Right cardiac atrium (tissue), 5 donors: ENCODE measurements at regions not wholly inside any gene's neighbourhood (a gene's known extent, or its start where the extent isn't known, plus 50 kb on each side); places are given as distances from the start of the nearest gene placed in this dataset.

ENCODE experiments used
- ATAC-seq, 2 donors: fragments of 200-7000 bp; cut with Tn5 transposase; one replicate each; pipeline versions ENCODE4 v1.8.0 to v1.9.1; 2020; ENCODE audit warnings: moderate library complexity in 2 of 2, mild to moderate bottlenecking in 1 of 2
- DNase-seq, 3 donors: peaks; one replicate each; pipeline ENCODE4 v3.0.0-alpha.2; 2020
- H3K27ac ChIP-seq: one replicate; pipeline ENCODE4 v1.5.1; 2013; ENCODE audit warnings: mild to moderate bottlenecking, low read length, control low read depth, moderate library complexity
- H3K27me3 ChIP-seq: one replicate; pipeline ENCODE4 v1.6.1; 2013; ENCODE audit not compliant: control insufficient read depth, insufficient read depth
- H3K4me1 ChIP-seq: one replicate; pipeline ENCODE4 v1.6.1; 2013; ENCODE audit warnings: low read length; ENCODE audit not compliant: control insufficient read depth, insufficient read depth
- H3K4me3 ChIP-seq: one replicate; pipeline ENCODE4 v1.5.1; 2013; ENCODE audit warnings: low read length, control low read depth
- H3K9me3 ChIP-seq: one replicate; pipeline ENCODE4 v1.6.1; 2013; ENCODE audit warnings: low read length; ENCODE audit not compliant: control insufficient read depth
- WGBS: extraction: QIAGEN DNeasy Blood & Tissue Kit; methylation state at CpG from one replicate; pipeline ENCODE4 v1.1.7; 2013; 5-methylcytosine and 5-hydroxymethylcytosine counted together
- intact Hi-C, 4 donors: fragments of 100-400 bp; cut with DNase I; formaldehyde crosslinking; loops; one replicate each; pipeline versions ENCODE4 v1.11.0 to v1.14.0; 2022 to 2023
- donor health status: healthy with polysubstance abuse.
- donor health status: DM: no; HTN: yes; CAD: no.
- donor health status: DM: no; HTN: no; CAD: no.
- donor health status: DM: no; HTN: yes; CAD: no; lungs with severe emphysema.
- donor health status: DM: yes; HTN: yes; CAD: no.

GRCh38 chr6:148053796-148054195, 288.8 kb upstream of the SASH1 start:
- Histone ChIP-seq H3K27ac (no peak overlapping the region), H3K4me1 (no peaks in the 10 kb centered on the region), H3K27me3 (no peaks in the 10 kb centered on the region), H3K9me3 (no peaks in the 10 kb centered on the region), H3K4me3 (no peak overlapping the region)
- no peak for DNase-seq
- intact Hi-C loops: no loop called here
- no peak for ATAC-seq

- intact Hi-C loops: no loop called here
- Histone ChIP-seq H3K9me3 (no peaks in the 10 kb centered on the region), H3K27me3 (no peaks in the 10 kb centered on the region), H3K4me3 (no peak overlapping the region), H3K4me1 (no peaks in the 10 kb centered on the region), H3K27ac (no peak overlapping the region)
- WGBS: 96% methylated on average over 1 of the region's 1 CpG
- ATAC-seq: no peak
- DNase-seq: no peak
Measured at GRCh38 chr6:148054219-148054618, 288.4 kb upstream of the SASH1 start.

GRCh38 chr6:148055419-148055818, 287.2 kb upstream of the SASH1 start:
- Histone ChIP-seq H3K4me1 (no peaks in the 10 kb centered on the region), H3K27ac (no peak overlapping the region), H3K4me3 (no peak overlapping the region), H3K27me3 (no peaks in the 10 kb centered on the region), H3K9me3 (no peaks in the 10 kb centered on the region)
- WGBS: 92% methylated on average over 3 of the region's 3 CpGs
- intact Hi-C loops: no loop called here
- no peak for ATAC-seq
- DNase-seq: no peak

- WGBS: 68% methylated on average over 1 of the region's 1 CpG
- H3K4me3 ChIP-seq: no peak overlapping the region
- no peak for ATAC-seq
- no peaks in the 10 kb centered on the region for H3K27me3 ChIP-seq
- H3K4me1 ChIP-seq: no peaks in the 10 kb centered on the region
- intact Hi-C loops: no loop called here
- no peaks in the 10 kb centered on the region for H3K9me3 ChIP-seq
- no peak overlapping the region for H3K27ac ChIP-seq
- DNase-seq: no peak
Measured at GRCh38 chr6:148059869-148060268, 282.8 kb upstream of the SASH1 start.

- Histone ChIP-seq H3K27ac (no peak overlapping the region), H3K9me3 (no peaks in the 10 kb centered on the region), H3K27me3 (no peaks in the 10 kb centered on the region), H3K4me1 (no peaks in the 10 kb centered on the region), H3K4me3 (no peak overlapping the region)
- ATAC-seq: peak in 1 of 2 donors; percentile 38
- peak; percentile 18 to 68 (median 68) for DNase-seq
- 34% methylated on average over 12 of the region's 12 CpGs for whole genome bisulfite sequencing
- intact Hi-C loops: no loop called here
Measured at GRCh38 chr6:148064406-148065134, 278.1 kb upstream of the SASH1 start.

GRCh38 chr6:148068437-148069061, 274.1 kb upstream of the SASH1 start:
- no peak for ATAC-seq
- Histone ChIP-seq H3K4me1 (no peaks in the 10 kb centered on the region), H3K27ac (no peak overlapping the region), H3K27me3 (no peaks in the 10 kb centered on the region), H3K4me3 (no peak overlapping the region), H3K9me3 (no peaks in the 10 kb centered on the region)
- 46% methylated on average over 11 of the region's 11 CpGs for WGBS
- intact Hi-C loops: no loop called here
- DNase-seq: no peak

GRCh38 chr6:148069256-148069655, 273.4 kb upstream of the SASH1 start:
- intact Hi-C loops: no loop called here
- no peaks in the 10 kb centered on the region for H3K27me3 ChIP-seq
- 80% methylated on average over 5 of the region's 5 CpGs for WGBS
- ATAC-seq: no peak
- DNase-seq: no peak
- no peaks in the 10 kb centered on the region for H3K4me1 ChIP-seq
- H3K9me3 ChIP-seq: no peaks in the 10 kb centered on the region
- no peak overlapping the region for H3K27ac ChIP-seq
- no peak overlapping the region for H3K4me3 ChIP-seq

GRCh38 chr6:148074291-148074690, 268.3 kb upstream of the SASH1 start:
- Histone ChIP-seq H3K9me3 (no peaks in the 10 kb centered on the region), H3K27me3 (no peaks in the 10 kb centered on the region), H3K27ac (no peak overlapping the region), H3K4me1 (no peaks in the 10 kb centered on the region), H3K4me3 (no peak overlapping the region)
- WGBS: 87% methylated on average over 6 of the region's 6 CpGs
- intact Hi-C loops: no loop called here
- DNase-seq (no peak), ATAC-seq (no peak)

GRCh38 chr6:148074738-148075137, 267.9 kb upstream of the SASH1 start:
- no peaks in the 10 kb centered on the region for H3K27me3 ChIP-seq
- intact Hi-C loops: no loop called here
- no peaks in the 10 kb centered on the region for H3K9me3 ChIP-seq
- no peak overlapping the region for H3K4me3 ChIP-seq
- no peak for ATAC-seq
- no peaks in the 10 kb centered on the region for H3K4me1 ChIP-seq
- 72% methylated on average over 5 of the region's 5 CpGs for WGBS
- DNase-seq: no peak
- no peak overlapping the region for H3K27ac ChIP-seq

GRCh38 chr6:148075352-148075751, 267.3 kb upstream of the SASH1 start:
- no peak for ATAC-seq
- DNase-seq: no peak
- intact Hi-C loops: no loop called here
- Histone ChIP-seq H3K4me1 (no peaks in the 10 kb centered on the region), H3K4me3 (no peak overlapping the region), H3K27ac (no peak overlapping the region), H3K9me3 (no peaks in the 10 kb centered on the region), H3K27me3 (no peaks in the 10 kb centered on the region)

- Histone ChIP-seq H3K27me3 (no peaks in the 10 kb centered on the region), H3K27ac (no peak overlapping the region), H3K4me1 (no peaks in the 10 kb centered on the region), H3K4me3 (no peak overlapping the region), H3K9me3 (no peaks in the 10 kb centered on the region)
- 85% methylated on average over 3 of the region's 3 CpGs for WGBS
- intact Hi-C loops: no loop called here
- DNase-seq (no peak), ATAC-seq (no peak)
Measured at GRCh38 chr6:148076051-148076450, 266.6 kb upstream of the SASH1 start.

GRCh38 chr6:148080315-148080714, 262.3 kb upstream of the SASH1 start:
- Histone ChIP-seq H3K27me3 (no peaks in the 10 kb centered on the region), H3K27ac (no peak overlapping the region), H3K9me3 (no peaks in the 10 kb centered on the region), H3K4me1 (no peaks in the 10 kb centered on the region), H3K4me3 (no peak overlapping the region)
- no peak for DNase-seq
- WGBS: 93% methylated on average over 1 of the region's 1 CpG
- ATAC-seq: no peak
- intact Hi-C loops: no loop called here
